Ramos (cell line): ENCODE measurements at regions not wholly inside any gene's neighbourhood (a gene's known extent, or its start where the extent isn't known, plus 50 kb on each side); places are given as distances from the start of the nearest gene placed in this dataset.

ENCODE experiments used
- in situ Hi-C: fragments of 300-500 bp; cut with MboI; formaldehyde crosslinking; loops from one replicate; pipeline ENCODE4 v1.14.3; 2022; ENCODE audit warnings: low sequenced_read_pairs; ENCODE audit not compliant: unreplicated experiment

- in situ Hi-C loops: no loop called here
Measured at GRCh38 chr1:98251497-98251896, 330.7 kb upstream of the DPYD start.

- in situ Hi-C loops: no loop called here
Measured at GRCh38 chr1:98232678-98233077, 311.8 kb upstream of the DPYD start.

- in situ Hi-C loops: no loop called here
Measured at GRCh38 chr1:98222706-98223105, 301.9 kb upstream of the DPYD start.

GRCh38 chr1:98221923-98222322, 301.1 kb upstream of the DPYD start:
- in situ Hi-C loops: no loop called here

- in situ Hi-C loops: no loop called here
Measured at GRCh38 chr1:98217601-98218000, 296.8 kb upstream of the DPYD start.

- in situ Hi-C loops: no loop called here
Measured at GRCh38 chr1:98216304-98216703, 295.5 kb upstream of the DPYD start.

- in situ Hi-C loops: no loop called here
Measured at GRCh38 chr1:98211271-98211845, 290.5 kb upstream of the DPYD start.

- in situ Hi-C loops: no loop called here
Measured at GRCh38 chr1:98210563-98210962, 289.7 kb upstream of the DPYD start.

GRCh38 chr1:98210064-98210463, 289.2 kb upstream of the DPYD start:
- in situ Hi-C loops: no loop called here

GRCh38 chr1:98205291-98206017, 284.6 kb upstream of the DPYD start:
- in situ Hi-C loops: no loop called here

- in situ Hi-C loops: no loop called here
Measured at GRCh38 chr1:98203466-98203865, 282.6 kb upstream of the DPYD start.

- in situ Hi-C loops: no loop called here
Measured at GRCh38 chr1:98201666-98202081, 280.8 kb upstream of the DPYD start.

- in situ Hi-C loops: no loop called here
Measured at GRCh38 chr1:98197356-98197755, 276.5 kb upstream of the DPYD start.

- in situ Hi-C loops: no loop called here
Measured at GRCh38 chr1:98196012-98196411, 275.2 kb upstream of the DPYD start.

GRCh38 chr1:98188774-98189173, 267.9 kb upstream of the DPYD start:
- in situ Hi-C loops: no loop called here

- in situ Hi-C loops: no loop called here
Measured at GRCh38 chr1:98184856-98185255, 264.0 kb upstream of the DPYD start.

- in situ Hi-C loops: no loop called here
Measured at GRCh38 chr1:98181036-98181764, 260.4 kb upstream of the DPYD start.

GRCh38 chr1:98179151-98179773, 258.4 kb upstream of the DPYD start:
- in situ Hi-C loops: no loop called here

GRCh38 chr1:98177751-98178150, 256.9 kb upstream of the DPYD start:
- in situ Hi-C loops: no loop called here

- in situ Hi-C loops: no loop called here
Measured at GRCh38 chr1:98176936-98177335, 256.1 kb upstream of the DPYD start.

- in situ Hi-C loops: no loop called here
Measured at GRCh38 chr1:98176414-98176813, 255.6 kb upstream of the DPYD start.
